ENCODE measurements at regions not wholly inside any gene's neighbourhood (a gene's known extent, or its start where the extent isn't known, plus 50 kb on each side); places are given as distances from the start of the nearest gene placed in this dataset.

GRCh38 chr11:94675813-94676212 lies 92.3 kb upstream of the AMOTL1 start:
- H3K9me3 ChIP-seq: peaks cover 0 to 11% of the 10 kb centered on the region in 2 donors
- no peaks in the 10 kb centered on the region for H3K27me3 ChIP-seq
- H3K4me3 ChIP-seq: no peak overlapping the region
- no peak for TF ChIP-seq CTCF (IDR thresholded peaks at IDR 0.05)
- no peaks in the 10 kb centered on the region for H3K4me1 ChIP-seq
- DNase-seq (no peak), ATAC-seq (no peak)
- H3K36me3 ChIP-seq: no peaks in the 10 kb centered on the region
- intact Hi-C loops (cut with DNase I): no loop called here
- no peak overlapping the region for H3K27ac ChIP-seq

- TF ChIP-seq CTCF (IDR thresholded peaks at IDR 0.05): no peak
- no peaks in the 10 kb centered on the region for H3K36me3 ChIP-seq
- DNase-seq (no peak), ATAC-seq (no peak)
- peaks cover 0 to 6% of the 10 kb centered on the region in 2 donors for H3K9me3 ChIP-seq
- intact Hi-C loops (cut with DNase I): no loop called here
- H3K4me1 ChIP-seq: no peaks in the 10 kb centered on the region
- no peak overlapping the region for H3K27ac ChIP-seq
- H3K27me3 ChIP-seq: no peaks in the 10 kb centered on the region
- H3K4me3 ChIP-seq: no peak overlapping the region
Measured at GRCh38 chr11:94676814-94677213, 91.3 kb upstream of the AMOTL1 start.

DNA sequence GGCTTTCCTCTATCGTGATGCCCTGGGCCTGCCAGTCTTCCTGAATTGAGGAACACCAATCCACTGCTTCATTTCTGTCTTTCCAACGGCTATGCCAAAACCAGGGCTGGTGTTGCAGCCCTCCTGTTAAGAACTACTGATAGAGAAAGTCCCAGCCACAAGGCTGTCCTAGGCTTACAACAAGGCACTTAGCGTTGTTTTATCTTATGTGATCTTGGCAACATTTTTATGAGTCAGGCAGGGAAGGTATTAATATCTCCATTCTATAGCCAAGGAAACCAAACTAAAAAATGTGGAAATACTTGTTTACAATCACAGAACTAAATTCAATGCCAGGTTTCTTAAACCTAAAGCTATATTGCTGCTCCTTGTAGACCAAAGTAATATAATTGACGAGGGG lies 89.9 kb upstream of the AMOTL1 start:
- no peaks in the 10 kb centered on the region for H3K27me3 ChIP-seq
- no peaks in the 10 kb centered on the region for H3K36me3 ChIP-seq
- no peak overlapping the region for H3K27ac ChIP-seq
- TF ChIP-seq CTCF (IDR thresholded peaks at IDR 0.05): no peak
- intact Hi-C loops (cut with DNase I): no loop called here
- H3K4me1 ChIP-seq: no peaks in the 10 kb centered on the region
- no peak overlapping the region for H3K4me3 ChIP-seq
- H3K9me3 ChIP-seq: no peaks in the 10 kb centered on the region
- DNase-seq (no peak), ATAC-seq (no peak)

GRCh38 chr11:94678901-94679300 lies 89.3 kb upstream of the AMOTL1 start:
- no peak for TF ChIP-seq CTCF (IDR thresholded peaks at IDR 0.05)
- Histone ChIP-seq H3K9me3 (no peaks in the 10 kb centered on the region), H3K27me3 (no peaks in the 10 kb centered on the region), H3K4me1 (no peaks in the 10 kb centered on the region), H3K27ac (no peak overlapping the region), H3K4me3 (no peak overlapping the region), H3K36me3 (no peaks in the 10 kb centered on the region)
- no peak for ATAC-seq
- DNase-seq: no peak
- intact Hi-C loops (cut with DNase I): no loop called here

GRCh38 chr11:94680426-94680825 lies 87.7 kb upstream of the AMOTL1 start:
- peaks cover 0 to 2% of the 10 kb centered on the region in 2 donors for H3K9me3 ChIP-seq
- no peak overlapping the region for H3K4me3 ChIP-seq
- TF ChIP-seq CTCF (IDR thresholded peaks at IDR 0.05): no peak
- H3K36me3 ChIP-seq: no peaks in the 10 kb centered on the region
- no peaks in the 10 kb centered on the region for H3K4me1 ChIP-seq
- no peaks in the 10 kb centered on the region for H3K27me3 ChIP-seq
- intact Hi-C loops (cut with DNase I): no loop called here
- DNase-seq: no peak
- ATAC-seq: no peak
- no peak overlapping the region for H3K27ac ChIP-seq
